HepG2 (cell line): ENCODE measurements at regions not wholly inside any gene's neighbourhood (a gene's known extent, or its start where the extent isn't known, plus 50 kb on each side); places are given as distances from the start of the nearest gene placed in this dataset.

Experiments
- ATAC-seq: fragments of 200-7000 bp; cut with Tn5 transposase; 3 replicates; pipeline ENCODE4 v1.9.1; 2020; ENCODE audit warnings: mild to moderate bottlenecking, moderate library complexity
- BruUV-seq: library from RNA; stranded (reverse); fragments of 400-500 nt; replicated peaks from 2 replicates; lab custom pipeline; 2021; lab: Mats Ljungman, UMichigan
- CTCF ChIA-PET: fragments of 300-600 bp; formaldehyde crosslinking; extraction: SDS; loops from one replicate; lab custom pipeline; 2021; ENCODE audit warnings: low total read pairs, inconsistent platforms, low intra/inter-chr PET ratio; lab: Yijun Ruan, JAX
- POLR2A ChIA-PET: fragments of 350-600 bp; sonication (Branson Sonifier 250); formaldehyde crosslinking; loops from one replicate; lab custom pipeline; 2020; ENCODE audit warnings: antibody characterized with exemption, inconsistent platforms; lab: Yijun Ruan, JAX
- DNase-seq: peaks from one replicate; pipeline ENCODE4 v3.0.0-alpha.2; 2015; ENCODE audit warnings: low spot score
- FAIRE-seq: peaks from 3 replicates; lab custom pipeline; 2011; peaks lifted over from hg19 to GRCh38; lab: Jason Lieb, UNC
- H2AFZ ChIP-seq: one replicate; pipeline ENCODE4 v1.6.1; 2011; ENCODE audit warnings: low read length, inconsistent platforms
- H3K27ac ChIP-seq: fragments of 300-600 bp; 3 replicates; pipeline ENCODE4 v1.8.0; 2011; ENCODE audit warnings: mixed run types, mild to moderate bottlenecking, mixed read lengths, low read length, inconsistent platforms; ENCODE audit not compliant: insufficient read depth; ENCODE audit errors: extremely low read length
- H3K27me3 ChIP-seq, 2 experiments: fragments of 200-600 bp in 1 of 2; 2 replicates in 1 of 2; 3 replicates in 1 of 2; pipeline versions ENCODE4 v1.6.0 to v1.8.0; 2011; ENCODE audit warnings: low read length in 2 of 2, mild to moderate bottlenecking in 2 of 2, moderate library complexity in 2 of 2, inconsistent platforms in 1 of 2; ENCODE audit not compliant: insufficient read depth in 2 of 2, control insufficient read depth in 1 of 2
- H3K36me3 ChIP-seq, 2 experiments: fragments of 200-600 bp in 1 of 2; replicated peaks in 1 of 2; 2 replicates in 1 of 2; 3 replicates in 1 of 2; pipeline versions ENCODE4 v1.5.1 to v1.8.0; 2011; ENCODE audit warnings: low read length in 2 of 2, inconsistent platforms in 1 of 2; ENCODE audit not compliant: insufficient read depth in 2 of 2, control insufficient read depth in 1 of 2
- H3K4me1 ChIP-seq: 2 replicates; pipeline ENCODE4 v1.5.1; 2012; ENCODE audit warnings: low read length, inconsistent platforms; ENCODE audit not compliant: insufficient read depth
- H3K4me2 ChIP-seq: 2 replicates; pipeline ENCODE4 v1.6.0; 2011; ENCODE audit warnings: low read depth, low read length, inconsistent platforms
- H3K4me3 ChIP-seq, 3 experiments: fragments of 200-600 bp in 1 of 3; sonication (generic), shearing (Covaris generic) in 1 of 3; replicated peaks in 1 of 3; 2 replicates each; pipeline ENCODE4 v1.5.1; 2011 to 2016; ENCODE audit warnings: low read length in 3 of 3, inconsistent platforms in 2 of 3, low read depth in 2 of 3, mild to moderate bottlenecking in 2 of 3, control low read depth in 1 of 3, mixed read lengths in 1 of 3; ENCODE audit not compliant: insufficient read depth in 1 of 3
- H3K79me2 ChIP-seq: one replicate; pipeline ENCODE4 v1.6.1; 2011; ENCODE audit warnings: low read length, inconsistent platforms; ENCODE audit not compliant: insufficient read depth
- H3K9ac ChIP-seq: 2 replicates; pipeline ENCODE4 v1.6.0; 2011; ENCODE audit warnings: mild to moderate bottlenecking, low read depth, low read length, inconsistent platforms; ENCODE audit not compliant: insufficient read depth
- H3K9me3 ChIP-seq: 2 replicates; pipeline ENCODE4 v1.5.1; 2012; ENCODE audit warnings: mild to moderate bottlenecking, low read length
- H4K20me1 ChIP-seq: 2 replicates; pipeline ENCODE4 v1.6.0; 2011; ENCODE audit warnings: inconsistent platforms, mild to moderate bottlenecking, low read length, moderate library complexity; ENCODE audit not compliant: insufficient read depth
- AGO2 ChIP-seq: fragments of 200-400 bp; formaldehyde crosslinking; optimal IDR thresholded peaks from 2 replicates; pipeline ENCODE3; 2017; ENCODE audit warnings: mild to moderate bottlenecking, low read depth, low read length, moderate library complexity
- ATM ChIP-seq: fragments of 450-650 bp; IDR thresholded peaks from 2 replicates; pipeline ENCODE4 v1.7.1; 2017; ENCODE audit warnings: mild to moderate bottlenecking, borderline replicate concordance
- HOXA7 ChIP-seq: sonication (generic); formaldehyde crosslinking; IDR thresholded peaks from 2 replicates; pipeline ENCODE4 v1.8.1; 2022; ENCODE audit warnings: mild to moderate bottlenecking, missing genetic modification reagents, moderate library complexity
- HOXD1 ChIP-seq: sonication (generic); formaldehyde crosslinking; IDR thresholded peaks from 2 replicates; pipeline ENCODE4 v1.5.0; 2020; ENCODE audit warnings: missing genetic modification reagents
- IRX3 ChIP-seq: sonication (generic); formaldehyde crosslinking; IDR thresholded peaks from 2 replicates; pipeline ENCODE4 v1.8.1; 2023; ENCODE audit warnings: mild to moderate bottlenecking, low read depth, missing genetic modification reagents, borderline replicate concordance
- JUND ChIP-seq: sonication (generic); formaldehyde crosslinking; IDR thresholded peaks from 2 replicates; pipeline ENCODE4 v1.8.0; 2022; ENCODE audit warnings: mild to moderate bottlenecking, missing genetic modification reagents
- NCOA5 ChIP-seq: sonication (generic); formaldehyde crosslinking; IDR thresholded peaks from 2 replicates; pipeline ENCODE4 v1.4.0; 2020; ENCODE audit warnings: missing genetic modification reagents
- PAF1 ChIP-seq: IDR thresholded peaks from 2 replicates; pipeline ENCODE4 v1.6.1; 2016; ENCODE audit warnings: missing genetic modification reagents, missing compliant biosample characterization
- PLRG1 ChIP-seq: fragments of 450-650 bp; conservative IDR thresholded peaks from 2 replicates; pipeline ENCODE4 v1.6.1; 2016
- STAT6 ChIP-seq: sonication (generic); formaldehyde crosslinking; IDR thresholded peaks from 2 replicates; pipeline ENCODE4 v1.4.0; 2020; ENCODE audit warnings: missing genetic modification reagents, mild to moderate bottlenecking, borderline replicate concordance
- ZNF251 ChIP-seq: sonication (generic); formaldehyde crosslinking; IDR thresholded peaks from 2 replicates; pipeline ENCODE4 v1.9.0; 2021; ENCODE audit warnings: mild to moderate bottlenecking, missing genetic modification reagents
- ZNF556 ChIP-seq: sonication (generic); formaldehyde crosslinking; IDR thresholded peaks from 2 replicates; pipeline ENCODE4 v1.4.0; 2020; ENCODE audit warnings: mild to moderate bottlenecking, missing genetic modification reagents, borderline replicate concordance
- ZNF709 ChIP-seq: sonication (generic); formaldehyde crosslinking; IDR thresholded peaks from 2 replicates; pipeline ENCODE4 v1.5.0; 2020; ENCODE audit warnings: mild to moderate bottlenecking, missing genetic modification reagents
- ZNF747 ChIP-seq: sonication (generic); formaldehyde crosslinking; IDR thresholded peaks from 2 replicates; pipeline ENCODE4 v1.8.1; 2023; ENCODE audit warnings: missing genetic modification reagents, mild to moderate bottlenecking, borderline replicate concordance
- ZNF773 ChIP-seq: sonication (generic); formaldehyde crosslinking; IDR thresholded peaks from 2 replicates; pipeline ENCODE4 v1.4.0; 2020; ENCODE audit warnings: missing genetic modification reagents, borderline replicate concordance
- WGBS: methylation state at CpG from one replicate; pipeline ENCODE4 v1.1.6; 2017; ENCODE audit warnings: low lambda C conversion rate; 5-methylcytosine and 5-hydroxymethylcytosine counted together
- in situ Hi-C: cut with HindIII; loops from 2 replicates; pipeline ENCODE4 v1.10.0; 2017; ENCODE audit warnings: low pct_unique_long_range_greater_than_20kb; ENCODE audit not compliant: extremely low pct_ligation_motif_present
- intact Hi-C: fragments of 100-400 bp; cut with micrococcal nuclease; formaldehyde crosslinking; loops from one replicate; pipeline ENCODE4 v1.10.0; 2022; ENCODE audit not compliant: unreplicated experiment
- TF ChIP-seq, protein P1 (sequence below): IDR thresholded peaks from 2 replicates; pipeline ENCODE4 v1.6.1; 2016; ENCODE audit warnings: missing genetic modification reagents, missing compliant biosample characterization

DNA sequence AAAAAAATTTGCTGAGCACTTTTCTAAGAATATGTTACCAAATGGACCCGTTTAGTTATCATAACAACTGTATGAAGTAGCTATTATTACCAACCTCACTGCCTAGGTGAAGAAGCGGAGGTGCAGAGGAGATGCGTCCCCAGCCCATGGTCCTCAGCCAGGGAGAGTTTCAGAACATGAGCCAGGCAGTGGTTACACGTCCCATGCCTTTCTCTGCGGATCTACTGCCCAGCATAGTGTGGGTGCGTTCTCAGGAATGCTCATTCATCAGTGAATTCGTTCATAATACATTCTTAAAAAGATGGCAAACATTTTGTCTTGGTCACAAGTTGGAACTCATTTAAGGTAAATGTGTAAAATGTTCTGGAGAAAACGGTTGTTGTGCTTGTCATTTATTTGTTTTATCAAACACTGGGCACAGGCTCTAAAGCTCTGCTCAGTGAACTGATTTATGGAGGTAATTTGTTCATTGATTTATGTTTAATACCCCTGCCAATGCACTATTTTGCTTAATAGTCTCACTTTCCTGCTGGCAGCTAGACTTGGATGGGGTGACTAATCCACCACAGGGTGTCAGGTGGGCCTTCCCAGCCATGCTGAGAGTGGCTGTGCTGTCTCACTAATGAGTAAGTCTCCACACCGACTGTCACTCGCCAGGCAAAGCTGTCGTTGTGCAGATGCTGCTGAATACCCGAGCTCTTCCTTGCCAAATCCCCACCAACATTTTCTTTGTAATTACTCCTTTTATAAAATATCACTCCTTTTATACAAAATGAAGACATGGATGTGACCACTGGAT, 248.8 kb downstream of the TENT4A start:
- Histone ChIP-seq H3K4me2 (no peak overlapping the region), H3K79me2 (no peaks in the 10 kb centered on the region), H3K36me3 (no peaks in the 10 kb centered on the region), H3K4me1 (no peaks in the 10 kb centered on the region), H4K20me1 (no peaks in the 10 kb centered on the region), H3K27ac (no peak overlapping the region), H3K9me3 (no peaks in the 10 kb centered on the region), H2AFZ (no peak overlapping the region), H3K27me3 (no peaks in the 10 kb centered on the region; a peak in 1 of 5 replicates), H3K4me3 (no peak overlapping the region)
- no peak for ATAC-seq
- CTCF ChIA-PET = no interaction called here
- WGBS = 4% methylated on average over 11 of the region's 12 CpGs
- in situ Hi-C loops = no loop called here
- no peak for TF ChIP-seq ZNF709 (CRISPR knock-in tag)
- TF ChIP-seq AGO2 = no peak
- no peak for TF ChIP-seq ZNF773 (CRISPR knock-in tag)
- no peak for TF ChIP-seq ZNF747
- no peak for TF ChIP-seq HOXD1
- no peak for TF ChIP-seq ZNF556 (CRISPR knock-in tag)
- no peak for TF ChIP-seq NCOA5 (CRISPR knock-in tag)
- no peak for TF ChIP-seq ATM
- TF ChIP-seq PAF1 (CRISPR knock-in tag) = no peak
- no peak for TF ChIP-seq IRX3
- TF ChIP-seq, all 625 proteins: peak for 0
- BruUV-seq = no TSS peak
- POLR2A ChIA-PET = no interaction called here
- no peak overlapping the region for H3K9ac ChIP-seq
- intact Hi-C loops = no loop called here
- FAIRE-seq (no peak), DNase-seq (no peak)

DNA sequence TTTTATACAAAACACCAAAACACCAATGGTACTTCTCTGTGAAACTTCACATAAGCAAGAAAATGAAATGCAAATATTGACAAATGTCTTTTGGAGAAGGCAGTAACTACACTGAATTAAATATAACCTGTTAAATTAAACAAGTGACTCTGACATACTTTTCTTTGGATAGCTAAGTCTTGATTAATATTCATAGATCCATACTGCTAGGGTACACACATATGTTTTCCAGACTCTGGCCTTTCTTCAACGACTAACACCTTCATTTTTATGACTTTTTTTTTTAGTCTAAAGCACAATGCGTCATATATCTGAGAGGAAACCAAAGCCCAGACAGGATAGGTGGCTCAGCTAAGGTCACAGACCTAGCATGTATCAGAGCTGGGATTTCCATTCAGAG, 263.7 kb downstream of the TENT4A start:
- in situ Hi-C loops = no loop called here
- FAIRE-seq (no peak), DNase-seq (no peak), ATAC-seq (no peak)
- no TSS peak for BruUV-seq
- Histone ChIP-seq H3K4me3 (no peak overlapping the region), H3K4me1 (no peaks in the 10 kb centered on the region), H4K20me1 (no peaks in the 10 kb centered on the region), H3K27ac (no peak overlapping the region), H3K9me3 (no peaks in the 10 kb centered on the region), H3K79me2 (no peaks in the 10 kb centered on the region), H3K36me3 (no peaks in the 10 kb centered on the region), H2AFZ (no peak overlapping the region), H3K27me3 (no peaks in the 10 kb centered on the region), H3K4me2 (no peak overlapping the region), H3K9ac (no peak overlapping the region)
- POLR2A ChIA-PET = no interaction called here
- 0% methylated on average over 2 of the region's 2 CpGs for WGBS
- intact Hi-C loops = no loop called here
- no peak for TF ChIP-seq ZNF251 (CRISPR knock-in tag)
- TF ChIP-seq, protein P1, sequence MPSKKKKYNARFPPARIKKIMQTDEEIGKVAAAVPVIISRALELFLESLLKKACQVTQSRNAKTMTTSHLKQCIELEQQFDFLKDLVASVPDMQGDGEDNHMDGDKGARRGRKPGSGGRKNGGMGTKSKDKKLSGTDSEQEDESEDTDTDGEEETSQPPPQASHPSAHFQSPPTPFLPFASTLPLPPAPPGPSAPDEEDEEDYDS (CRISPR knock-in tag) = no peak
- TF ChIP-seq PLRG1 = no peak
- TF ChIP-seq STAT6 = no peak
- TF ChIP-seq HOXA7 (CRISPR knock-in tag) = no peak
- TF ChIP-seq JUND (CRISPR knock-in tag) = no peak
- CTCF ChIA-PET = no interaction called here
